H9 (cell line): ENCODE measurements at regions not wholly inside any gene's neighbourhood (a gene's known extent, or its start where the extent isn't known, plus 50 kb on each side); places are given as distances from the start of the nearest gene placed in this dataset.

Source experiments
- DNase-seq: peaks from one replicate; pipeline ENCODE4 v3.0.0-alpha.2; 2017
- H2AFZ ChIP-seq: one replicate; pipeline ENCODE4 v1.6.1; 2013; ENCODE audit warnings: mild to moderate bottlenecking, low read length, control low read depth, moderate library complexity
- H2AK5ac ChIP-seq: 2 replicates; pipeline ENCODE4 v1.6.1; 2013; ENCODE audit warnings: low read length, control low read depth, mixed read lengths; ENCODE audit not compliant: insufficient read length
- H2BK120ac ChIP-seq: one replicate; pipeline ENCODE4 v1.6.1; 2013; ENCODE audit warnings: low read depth, mild to moderate bottlenecking, low read length, control low read depth, inconsistent platforms; ENCODE audit not compliant: poor library complexity, severe bottlenecking
- H2BK12ac ChIP-seq: 2 replicates; pipeline ENCODE4 v1.6.1; 2013; ENCODE audit warnings: low read length, control low read depth, mixed read lengths, low read depth; ENCODE audit not compliant: insufficient read length
- H2BK15ac ChIP-seq: 2 replicates; pipeline ENCODE4 v1.6.1; 2013; ENCODE audit warnings: low read depth, low read length, control low read depth
- H2BK20ac ChIP-seq: one replicate; pipeline ENCODE4 v1.6.1; 2013; ENCODE audit warnings: low read depth, mild to moderate bottlenecking, low read length, control low read depth, inconsistent platforms; ENCODE audit not compliant: poor library complexity, severe bottlenecking
- H2BK5ac ChIP-seq: 2 replicates; pipeline ENCODE4 v1.6.1; 2013; ENCODE audit warnings: low read length, control low read depth, mixed read lengths; ENCODE audit not compliant: insufficient read length
- H3K14ac ChIP-seq: 2 replicates; pipeline ENCODE4 v1.6.1; 2013; ENCODE audit warnings: low read length, control low read depth; ENCODE audit not compliant: insufficient read depth
- H3K18ac ChIP-seq: 2 replicates; pipeline ENCODE4 v1.6.1; 2013; ENCODE audit warnings: low read depth, mild to moderate bottlenecking, mixed read lengths, low read length, control low read depth; ENCODE audit not compliant: insufficient read length
- H3K23ac ChIP-seq: 2 replicates; pipeline ENCODE4 v1.6.1; 2013; ENCODE audit warnings: low read length, control low read depth, mixed read lengths, low read depth; ENCODE audit not compliant: insufficient read length
- H3K23me2 ChIP-seq: 2 replicates; pipeline ENCODE4 v1.6.1; 2013; ENCODE audit warnings: low read depth, mild to moderate bottlenecking, mixed read lengths, low read length, control low read depth; ENCODE audit not compliant: insufficient read length, poor library complexity, severe bottlenecking
- H3K27ac ChIP-seq: 2 replicates; pipeline ENCODE4 v1.5.1; 2013; ENCODE audit warnings: low read length, control low read depth, mixed read lengths, low read depth; ENCODE audit not compliant: insufficient read length
- H3K27me3 ChIP-seq: 2 replicates; pipeline ENCODE4 v1.6.1; 2013; ENCODE audit warnings: low read length, control low read depth, inconsistent platforms; ENCODE audit not compliant: insufficient read depth
- H3K4ac ChIP-seq: 2 replicates; pipeline ENCODE4 v1.6.1; 2013; ENCODE audit warnings: low read depth, mild to moderate bottlenecking, control low read depth, inconsistent platforms, low read length, moderate library complexity
- H3K4me1 ChIP-seq: 2 replicates; pipeline ENCODE4 v1.6.1; 2013; ENCODE audit warnings: low read length, control low read depth, inconsistent platforms; ENCODE audit not compliant: insufficient read depth
- H3K4me2 ChIP-seq: 2 replicates; pipeline ENCODE4 v1.6.1; 2013; ENCODE audit warnings: low read length, control low read depth, mixed read lengths; ENCODE audit not compliant: insufficient read length, insufficient read depth
- H3K56ac ChIP-seq: 2 replicates; pipeline ENCODE4 v1.6.1; 2013; ENCODE audit warnings: low read depth, mild to moderate bottlenecking, mixed read lengths, low read length, control low read depth; ENCODE audit not compliant: insufficient read length
- H3K79me1 ChIP-seq: 2 replicates; pipeline ENCODE4 v1.6.1; 2013; ENCODE audit warnings: low read depth, mild to moderate bottlenecking, moderate library complexity, low read length, control low read depth, inconsistent platforms; ENCODE audit not compliant: insufficient read depth, poor library complexity, severe bottlenecking
- H3K79me2 ChIP-seq: 2 replicates; pipeline ENCODE4 v1.6.1; 2013; ENCODE audit warnings: low read length, control low read depth, inconsistent platforms; ENCODE audit not compliant: insufficient read depth
- H3K9ac ChIP-seq: 2 replicates; pipeline ENCODE4 v1.6.1; 2013; ENCODE audit warnings: low read length, control low read depth, mixed read lengths; ENCODE audit not compliant: insufficient read length; ENCODE audit errors: extremely low read depth
- H3K9me3 ChIP-seq: one replicate; pipeline ENCODE4 v1.6.1; 2013; ENCODE audit warnings: low read depth, low read length, inconsistent platforms; ENCODE audit not compliant: control insufficient read depth
- H3T11ph ChIP-seq: one replicate; pipeline ENCODE4 v1.6.1; 2013; ENCODE audit warnings: mild to moderate bottlenecking, low read length, control low read depth, inconsistent platforms
- H4K20me1 ChIP-seq: one replicate; pipeline ENCODE4 v1.6.1; 2013; ENCODE audit not compliant: control insufficient read depth, insufficient read length, insufficient read depth
- H4K5ac ChIP-seq: 2 replicates; pipeline ENCODE4 v1.6.1; 2013; ENCODE audit warnings: low read depth, mild to moderate bottlenecking, mixed read lengths, low read length, control low read depth; ENCODE audit not compliant: insufficient read length
- H4K8ac ChIP-seq: replicated peaks from 2 replicates; pipeline ENCODE4 v1.6.1; 2013; ENCODE audit warnings: low read length, control low read depth, mixed read lengths, low read depth; ENCODE audit not compliant: insufficient read length
- H4K91ac ChIP-seq: 2 replicates; pipeline ENCODE4 v1.6.1; 2013; ENCODE audit warnings: low read depth, mild to moderate bottlenecking, moderate library complexity, mixed read lengths, low read length, control low read depth; ENCODE audit not compliant: insufficient read length
- H3K27ac Mint-ChIP-seq, 3 experiments: 2 replicates in 2 of 3; 3 replicates in 1 of 3; pipeline ENCODE4 v1.8.0; 2020 to 2021; ENCODE audit warnings: mixed read lengths in 3 of 3, mild to moderate bottlenecking in 1 of 3, moderate library complexity in 1 of 3
- H3K27me3 Mint-ChIP-seq: 2 replicates; pipeline ENCODE4 v1.8.0; 2021; ENCODE audit warnings: low read depth, mild to moderate bottlenecking, moderate library complexity, mixed read lengths
- H3K36me3 Mint-ChIP-seq, 3 experiments: 2 replicates in 2 of 3; 3 replicates in 1 of 3; pipeline ENCODE4 v1.8.0; 2020 to 2021; ENCODE audit warnings: low read depth in 3 of 3, mixed read lengths in 3 of 3; ENCODE audit not compliant: insufficient read depth in 1 of 3
- H3K4me1 Mint-ChIP-seq, 2 experiments: 2 replicates each; pipeline ENCODE4 v1.8.0; 2020; ENCODE audit warnings: mixed read lengths in 2 of 2
- H3K4me3 Mint-ChIP-seq, 2 experiments: 2 replicates in 1 of 2; 3 replicates in 1 of 2; pipeline ENCODE4 v1.8.0; 2020 to 2021; ENCODE audit warnings: mild to moderate bottlenecking in 2 of 2, mixed read lengths in 2 of 2, moderate library complexity in 1 of 2
- H3K9me3 Mint-ChIP-seq, 2 experiments: 2 replicates in 1 of 2; 3 replicates in 1 of 2; pipeline ENCODE4 v1.8.0; 2020; ENCODE audit warnings: mild to moderate bottlenecking in 2 of 2, mixed read lengths in 2 of 2, moderate library complexity in 1 of 2
- WGBS: extraction: QIAGEN DNeasy Blood & Tissue Kit; methylation state at CpG from one replicate; pipeline ENCODE4 v1.1.7; 2013; ENCODE audit warnings: missing lambda C conversion rate, low lambda C conversion rate, mixed read lengths; ENCODE audit not compliant: insufficient read length; ENCODE audit errors: extremely low coverage; 5-methylcytosine and 5-hydroxymethylcytosine counted together
- TF ChIP-seq, protein P1 (sequence below): fragments of 200-600 bp; sonication (generic); conservative IDR thresholded peaks from 3 replicates; pipeline ENCODE4 v1.8.0; 2021; ENCODE audit warnings: antibody characterized with exemption, mild to moderate bottlenecking

GRCh38 chr3:80439490-80439889 lies 671.7 kb upstream of the ROBO1 start:
- no peak overlapping the region for H3K27ac Mint-ChIP-seq
- Histone ChIP-seq H3K27ac (no peak overlapping the region), H3K4me2 (no peak overlapping the region), H3K18ac (no peak overlapping the region), H3K4me1 (no peaks in the 10 kb centered on the region), H2BK120ac (no peak overlapping the region), H3K79me2 (no peaks in the 10 kb centered on the region), H3K23ac (no peak overlapping the region), H3K14ac (no peak overlapping the region), H2BK15ac (no peak overlapping the region), H3K9me3 (no peaks in the 10 kb centered on the region), H3K9ac (no peak overlapping the region), H4K8ac (no peak overlapping the region), H2AK5ac (no peak overlapping the region), H4K5ac (no peak overlapping the region), H3K27me3 (no peaks in the 10 kb centered on the region), H2BK20ac (no peak overlapping the region), H2BK12ac (no peak overlapping the region), H2BK5ac (no peak overlapping the region), H3K56ac (no peak overlapping the region), H4K20me1 (no peaks in the 10 kb centered on the region), H3K23me2 (no peaks in the 10 kb centered on the region), H2AFZ (no peak overlapping the region), H3T11ph (no peak overlapping the region), H3K79me1 (no peaks in the 10 kb centered on the region), H3K4ac (no peak overlapping the region), H4K91ac (no peak overlapping the region)
- H3K4me3 Mint-ChIP-seq: no peak overlapping the region
- no peaks in the 10 kb centered on the region for H3K4me1 Mint-ChIP-seq
- H3K36me3 Mint-ChIP-seq: no peaks in the 10 kb centered on the region
- no peaks in the 10 kb centered on the region for H3K27me3 Mint-ChIP-seq
- WGBS: no CpG with 5 or more reads among the region's 4 CpGs
- TF ChIP-seq, protein P1, sequence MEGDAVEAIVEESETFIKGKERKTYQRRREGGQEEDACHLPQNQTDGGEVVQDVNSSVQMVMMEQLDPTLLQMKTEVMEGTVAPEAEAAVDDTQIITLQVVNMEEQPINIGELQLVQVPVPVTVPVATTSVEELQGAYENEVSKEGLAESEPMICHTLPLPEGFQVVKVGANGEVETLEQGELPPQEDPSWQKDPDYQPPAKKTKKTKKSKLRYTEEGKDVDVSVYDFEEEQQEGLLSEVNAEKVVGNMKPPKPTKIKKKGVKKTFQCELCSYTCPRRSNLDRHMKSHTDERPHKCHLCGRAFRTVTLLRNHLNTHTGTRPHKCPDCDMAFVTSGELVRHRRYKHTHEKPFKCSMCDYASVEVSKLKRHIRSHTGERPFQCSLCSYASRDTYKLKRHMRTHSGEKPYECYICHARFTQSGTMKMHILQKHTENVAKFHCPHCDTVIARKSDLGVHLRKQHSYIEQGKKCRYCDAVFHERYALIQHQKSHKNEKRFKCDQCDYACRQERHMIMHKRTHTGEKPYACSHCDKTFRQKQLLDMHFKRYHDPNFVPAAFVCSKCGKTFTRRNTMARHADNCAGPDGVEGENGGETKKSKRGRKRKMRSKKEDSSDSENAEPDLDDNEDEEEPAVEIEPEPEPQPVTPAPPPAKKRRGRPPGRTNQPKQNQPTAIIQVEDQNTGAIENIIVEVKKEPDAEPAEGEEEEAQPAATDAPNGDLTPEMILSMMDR: no peak
- no peak for DNase-seq
- H3K9me3 Mint-ChIP-seq: no peaks in the 10 kb centered on the region
